ENCODE measurements at regions not wholly inside any gene's neighbourhood (a gene's known extent, or its start where the extent isn't known, plus 50 kb on each side); places are given as distances from the start of the nearest gene placed in this dataset.
"Not testable (repeated sequence)": the region's sequence is repeated elsewhere in the genome, so short reads cannot be mapped to it uniquely, and the experiment has no call there.

DNA sequence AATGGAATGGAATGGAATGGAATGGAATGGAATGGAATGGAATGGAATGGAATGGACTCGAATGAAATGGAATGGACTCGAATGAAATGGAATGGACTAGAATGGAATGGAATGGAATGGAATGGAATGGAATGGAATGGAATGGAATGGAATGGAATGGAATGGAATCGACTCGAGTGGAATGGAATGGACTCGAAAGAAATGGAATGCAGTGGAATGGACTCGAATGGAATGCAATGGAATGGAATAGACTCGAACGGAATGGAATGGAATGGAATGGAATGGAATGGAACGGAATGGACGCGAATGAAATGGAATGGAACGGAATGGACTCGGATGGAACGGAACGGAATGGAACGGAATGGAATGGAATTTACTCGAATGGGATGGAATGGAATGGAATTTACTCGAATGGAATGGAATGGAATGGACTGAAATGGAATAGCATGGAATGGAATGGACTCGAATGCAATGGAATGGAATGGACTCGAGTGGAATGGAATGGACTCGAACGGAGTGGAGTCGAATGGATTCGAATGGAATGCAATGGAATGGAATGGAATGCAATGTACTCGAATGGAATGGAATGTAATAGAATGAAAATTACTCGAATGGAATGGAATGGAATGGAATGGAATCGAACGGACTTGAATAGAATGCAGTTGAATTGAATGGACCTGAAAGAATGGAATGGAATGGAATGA, 100.1 kb upstream of the FBXO28 start:
- not testable (repeated sequence) for H3K27ac Mint-ChIP-seq; DNase-seq; H3K9me3 Mint-ChIP-seq; H3K27me3 Mint-ChIP-seq; H3K4me1 Mint-ChIP-seq; H3K4me3 Mint-ChIP-seq; H3K36me3 Mint-ChIP-seq; ATAC-seq (replicated peaks)

GRCh38 chr1:224012807-224013434, 101.0 kb upstream of the FBXO28 start:
- H3K36me3 Mint-ChIP-seq, H3K27ac Mint-ChIP-seq: not testable (repeated sequence)

DNA sequence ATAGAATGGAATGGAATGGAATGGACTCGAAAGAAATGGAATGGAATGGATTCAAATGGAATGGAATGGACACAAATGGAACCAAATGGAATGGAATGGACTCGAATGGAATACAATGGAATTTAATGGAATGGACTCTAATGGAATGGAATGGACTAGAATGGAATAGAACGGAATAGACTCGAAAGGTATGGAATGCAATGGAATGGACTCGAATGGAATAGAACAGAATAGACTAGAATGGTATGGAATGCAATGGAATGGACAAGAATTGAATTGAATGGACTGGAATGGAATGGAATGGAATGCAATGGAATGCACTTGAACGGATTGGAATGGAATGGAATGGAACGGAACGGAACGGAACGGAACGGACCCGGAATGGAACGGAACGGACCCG, 101.7 kb upstream of the FBXO28 start:
- H3K27me3 Mint-ChIP-seq; ATAC-seq (replicated peaks); H3K27ac Mint-ChIP-seq; DNase-seq; H3K36me3 Mint-ChIP-seq; H3K9me3 Mint-ChIP-seq; H3K4me1 Mint-ChIP-seq; H3K4me3 Mint-ChIP-seq: not testable (repeated sequence)

More at GRCh38 chr1:224012807-224013434, 101.0 kb upstream of the FBXO28 start:
- H3K9me3 Mint-ChIP-seq; DNase-seq; H3K4me1 Mint-ChIP-seq; ATAC-seq (replicated peaks); H3K4me3 Mint-ChIP-seq; H3K27me3 Mint-ChIP-seq: not testable (repeated sequence)

DNA sequence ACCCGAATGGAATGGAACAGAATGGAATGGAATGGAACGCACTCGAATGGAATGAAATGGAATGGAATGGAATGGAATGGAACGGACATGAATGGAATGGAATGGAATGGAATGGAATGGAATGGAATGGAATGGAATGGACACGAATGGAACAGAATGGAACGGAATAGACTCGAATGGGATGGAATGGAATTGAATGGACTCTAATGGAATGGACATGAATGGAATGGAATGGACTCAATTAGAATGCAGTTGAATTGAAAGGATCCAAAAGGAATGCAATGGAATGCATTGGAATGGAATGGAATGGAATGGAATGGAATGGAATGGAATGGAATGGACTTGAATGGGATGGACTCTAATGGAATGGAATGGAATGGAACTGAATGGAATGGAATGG, 102.2 kb upstream of the FBXO28 start:
- not testable (repeated sequence) for H3K27ac Mint-ChIP-seq; H3K27me3 Mint-ChIP-seq; H3K4me1 Mint-ChIP-seq; ATAC-seq (replicated peaks); H3K4me3 Mint-ChIP-seq; H3K9me3 Mint-ChIP-seq; H3K36me3 Mint-ChIP-seq; DNase-seq

GRCh38 chr1:224011153-224011552, 102.8 kb upstream of the FBXO28 start:
- not testable (repeated sequence) for H3K27ac Mint-ChIP-seq; H3K4me3 Mint-ChIP-seq; DNase-seq; H3K4me1 Mint-ChIP-seq; H3K9me3 Mint-ChIP-seq; ATAC-seq (replicated peaks); H3K36me3 Mint-ChIP-seq; H3K27me3 Mint-ChIP-seq

GRCh38 chr1:224005973-224006372, 107.9 kb upstream of the FBXO28 start:
- DNase-seq, H3K9me3 Mint-ChIP-seq, H3K27me3 Mint-ChIP-seq, H3K36me3 Mint-ChIP-seq, H3K4me3 Mint-ChIP-seq: not testable (repeated sequence)
- H3K27ac Mint-ChIP-seq, result peak overlapping the region; percentile 62
- H3K4me1 Mint-ChIP-seq, result peaks cover 4 to 11% of the 10 kb centered on the region in 2 donors
- peak; percentile 81 to 92 for ATAC-seq (replicated peaks)

GRCh38 chr1:224004552-224005315, 109.2 kb upstream of the FBXO28 start:
- peaks cover 4 to 11% of the 10 kb centered on the region in 2 donors for H3K4me1 Mint-ChIP-seq
- not testable (repeated sequence) for H3K36me3 Mint-ChIP-seq; ATAC-seq (replicated peaks); H3K9me3 Mint-ChIP-seq; H3K27me3 Mint-ChIP-seq
- peak; percentile 20 for DNase-seq
- peak overlapping the region; percentile 81 for H3K27ac Mint-ChIP-seq
- peak overlapping the region; percentile 11 to 28 for H3K4me3 Mint-ChIP-seq

DNA sequence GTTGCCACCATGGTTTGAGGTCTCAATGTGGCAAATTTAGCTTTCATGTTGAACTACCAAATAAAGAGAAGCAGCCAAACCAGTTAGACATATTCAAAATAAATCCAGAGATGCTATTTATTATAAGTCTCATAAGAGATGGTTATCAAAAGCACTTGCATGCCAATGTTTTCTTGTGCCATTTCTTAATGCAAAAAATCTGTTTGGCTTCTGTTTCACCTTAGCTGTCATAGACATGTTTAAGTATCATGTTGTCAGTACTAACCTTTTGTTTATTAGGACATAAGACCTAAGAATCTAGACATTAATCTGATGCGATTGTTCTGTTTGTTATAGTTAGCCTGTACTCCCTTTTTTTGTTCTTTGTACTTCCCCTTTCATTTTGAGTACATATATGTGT, 110.0 kb upstream of the FBXO28 start:
- not testable (repeated sequence) for ATAC-seq (replicated peaks); H3K27ac Mint-ChIP-seq; H3K9me3 Mint-ChIP-seq; H3K36me3 Mint-ChIP-seq; H3K27me3 Mint-ChIP-seq; DNase-seq
- H3K4me1 Mint-ChIP-seq, result peaks cover 7 to 15% of the 10 kb centered on the region in 2 donors
- peak overlapping the region in 1 of 2 donors; percentile 11 for H3K4me3 Mint-ChIP-seq

DNA sequence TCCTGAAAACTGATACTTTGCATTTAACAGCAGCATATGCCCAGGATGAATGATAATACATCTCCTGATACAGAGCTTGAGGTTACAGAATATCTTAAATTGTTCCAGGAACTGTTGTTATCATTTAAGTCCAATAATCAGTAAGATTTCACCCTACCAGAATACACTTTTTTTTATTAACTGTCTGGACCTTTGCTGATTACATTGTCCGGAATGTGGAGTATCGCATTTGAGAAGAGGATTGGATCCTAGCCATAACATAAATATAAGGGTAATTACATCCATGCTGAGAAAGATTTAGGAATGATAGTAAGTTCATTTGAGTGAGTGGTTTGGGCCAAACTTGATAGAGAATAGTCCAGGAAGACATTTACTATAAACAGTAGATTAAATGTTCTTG, 112.2 kb upstream of the FBXO28 start:
- H3K36me3 Mint-ChIP-seq; H3K9me3 Mint-ChIP-seq; H3K27me3 Mint-ChIP-seq; DNase-seq; ATAC-seq (replicated peaks); H3K27ac Mint-ChIP-seq; H3K4me3 Mint-ChIP-seq: not testable (repeated sequence)
- peaks cover 13 to 23% of the 10 kb centered on the region in 2 donors for H3K4me1 Mint-ChIP-seq

GRCh38 chr1:223999761-224000160, 114.2 kb upstream of the FBXO28 start:
- not testable (repeated sequence) for DNase-seq; H3K27ac Mint-ChIP-seq; H3K36me3 Mint-ChIP-seq; H3K9me3 Mint-ChIP-seq; H3K4me3 Mint-ChIP-seq; H3K27me3 Mint-ChIP-seq; ATAC-seq (replicated peaks)
- H3K4me1 Mint-ChIP-seq, result peaks cover 13 to 22% of the 10 kb centered on the region in 2 donors

DNA sequence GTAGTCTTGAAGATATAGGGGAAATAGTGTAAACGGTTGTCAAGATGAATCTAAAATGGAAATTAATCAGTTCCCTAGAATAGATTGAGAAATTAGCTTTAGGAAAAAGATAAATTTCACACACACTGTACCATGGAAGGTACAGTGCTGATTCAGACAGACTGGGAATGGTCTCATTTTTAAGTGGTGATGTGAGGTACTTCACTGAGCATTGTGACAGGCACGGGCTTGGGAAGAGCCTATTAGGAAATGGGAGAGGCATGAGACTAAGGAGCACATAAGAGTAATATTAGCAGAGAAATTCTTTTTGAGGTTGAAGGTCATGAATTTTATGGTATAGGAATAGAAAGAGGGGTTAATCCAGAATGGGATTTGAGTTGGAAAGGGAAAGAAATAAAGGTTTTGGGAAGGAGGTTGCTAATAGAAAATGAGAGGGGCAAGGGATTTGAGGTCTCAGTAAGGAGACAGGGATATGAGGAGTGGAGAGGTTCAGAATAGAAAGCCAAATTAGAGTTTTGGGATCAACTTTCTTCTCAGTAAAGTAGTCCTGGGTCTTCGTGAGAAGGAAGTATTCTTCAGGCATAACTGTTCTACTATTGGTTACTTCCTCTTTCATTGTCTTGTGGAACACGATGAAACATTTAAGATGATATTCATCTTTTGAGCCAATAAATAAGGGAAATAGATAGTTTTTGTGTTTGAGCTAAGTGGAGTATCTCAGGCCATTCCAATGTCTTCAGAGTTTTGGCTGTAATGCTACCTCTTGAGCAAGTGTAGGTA, 115.0 kb upstream of the FBXO28 start:
- peak overlapping the region; percentile 38 for H3K27ac Mint-ChIP-seq
- peak; percentile 71 for ATAC-seq (replicated peaks)
- peak overlapping the region; percentile 3 to 46 for H3K4me3 Mint-ChIP-seq
- not testable (repeated sequence) for H3K9me3 Mint-ChIP-seq, H3K27me3 Mint-ChIP-seq, H3K36me3 Mint-ChIP-seq, DNase-seq
- peaks cover 9 to 14% of the 10 kb centered on the region in 2 donors for H3K4me1 Mint-ChIP-seq

- not testable (repeated sequence) for H3K27me3 Mint-ChIP-seq; H3K36me3 Mint-ChIP-seq; H3K9me3 Mint-ChIP-seq; ATAC-seq (replicated peaks); DNase-seq; H3K27ac Mint-ChIP-seq; H3K4me3 Mint-ChIP-seq
- H3K4me1 Mint-ChIP-seq, result peaks cover 9 to 13% of the 10 kb centered on the region in 2 donors
Observed at GRCh38 chr1:223996376-223996775, 117.5 kb upstream of the FBXO28 start.

DNA sequence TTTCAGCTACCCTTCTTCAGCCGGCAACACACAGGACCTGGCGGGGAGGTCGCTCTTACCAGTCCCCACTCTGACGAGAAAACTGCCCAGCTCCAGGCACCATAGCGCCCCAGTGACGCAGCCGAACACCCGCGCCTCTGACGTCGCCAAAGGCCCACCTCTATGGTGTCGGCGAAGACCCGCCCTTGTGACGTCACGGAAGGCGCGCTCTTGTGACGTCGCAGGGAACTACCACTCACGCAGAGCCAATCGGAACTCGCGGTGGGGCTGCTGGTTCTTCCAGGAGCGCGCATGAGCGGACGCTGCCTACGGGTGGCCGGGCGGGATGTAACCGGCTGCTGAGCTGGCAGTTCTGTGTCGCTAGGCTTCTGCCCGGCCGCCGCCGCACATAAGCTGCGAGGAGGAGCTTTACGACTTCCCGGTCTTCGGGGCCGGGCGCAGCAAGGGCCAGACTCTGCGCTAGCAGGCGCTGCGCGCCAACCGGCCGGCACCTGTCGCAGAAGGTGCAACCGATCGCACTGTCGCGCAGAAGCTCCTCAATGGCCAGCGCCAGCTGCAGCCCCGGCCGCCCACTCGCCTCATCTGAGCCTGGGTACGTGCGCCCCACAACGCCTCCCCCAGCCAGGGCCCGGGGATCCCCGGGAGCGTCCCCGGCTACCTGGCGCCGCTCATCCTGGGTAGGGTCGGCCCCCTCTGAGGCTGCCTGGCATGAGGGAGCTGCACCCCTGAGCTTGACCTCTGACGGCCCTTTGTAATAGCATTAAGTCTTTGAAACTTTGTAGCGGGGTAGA, 121.3 kb upstream of the FBXO28 start:
- not testable (repeated sequence) for H3K27me3 Mint-ChIP-seq, H3K9me3 Mint-ChIP-seq

More for the DNA sequence above, 121.3 kb upstream of the FBXO28 start:
- not testable (repeated sequence) for H3K36me3 Mint-ChIP-seq, H3K4me1 Mint-ChIP-seq
- Mint-ChIP-seq H3K4me3 (peak overlapping the region; percentile 91 to 94), H3K27ac (peak overlapping the region; percentile 98)
- DNase-seq (peak; percentile 100), ATAC-seq (replicated peaks) (peak; percentile 99 to 100)
